Renal cortical epithelial cell (primary cell): ENCODE measurements at regions not wholly inside any gene's neighbourhood (a gene's known extent, or its start where the extent isn't known, plus 50 kb on each side); places are given as distances from the start of the nearest gene placed in this dataset.
"Not testable (repeated sequence)": the region's sequence is repeated elsewhere in the genome, so short reads cannot be mapped to it uniquely, and the experiment has no call there.

Experiments used
- DNase-seq: peaks from one replicate; pipeline ENCODE4 v3.0.0-alpha.2; 2011; ENCODE audit warnings: low read depth

- no peak for DNase-seq
Observed at GRCh38 chr2:106339609-106340008, 128.6 kb downstream of the RGPD3 start.

- DNase-seq = no peak
Observed at GRCh38 chr2:106339132-106339531, 129.1 kb downstream of the RGPD3 start.

DNA sequence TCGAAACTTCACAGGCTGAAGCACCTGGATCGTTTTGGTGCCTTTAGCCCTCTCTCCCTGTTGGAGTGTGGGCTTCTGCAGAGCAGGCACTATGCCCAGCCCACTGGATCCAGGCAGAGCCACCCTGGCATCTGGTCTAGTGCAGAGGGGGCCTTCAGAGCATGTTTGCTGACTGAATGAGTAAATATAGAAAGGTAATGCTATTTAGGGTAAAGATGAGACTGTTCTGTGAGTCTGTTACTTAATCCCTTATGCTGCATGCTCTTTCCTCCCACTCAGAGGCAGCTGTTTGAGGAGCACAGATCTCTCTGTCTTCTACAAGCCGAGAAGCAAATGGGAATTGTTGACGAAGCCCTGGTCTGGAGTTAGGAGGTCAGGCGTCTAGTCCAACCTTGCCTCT is 130.2 kb downstream of the RGPD3 start:
- DNase-seq = no peak

GRCh38 chr2:106336737-106337136 is 131.5 kb downstream of the RGPD3 start:
- no peak for DNase-seq

GRCh38 chr2:106336108-106336507 is 132.1 kb downstream of the RGPD3 start:
- no peak for DNase-seq

DNA sequence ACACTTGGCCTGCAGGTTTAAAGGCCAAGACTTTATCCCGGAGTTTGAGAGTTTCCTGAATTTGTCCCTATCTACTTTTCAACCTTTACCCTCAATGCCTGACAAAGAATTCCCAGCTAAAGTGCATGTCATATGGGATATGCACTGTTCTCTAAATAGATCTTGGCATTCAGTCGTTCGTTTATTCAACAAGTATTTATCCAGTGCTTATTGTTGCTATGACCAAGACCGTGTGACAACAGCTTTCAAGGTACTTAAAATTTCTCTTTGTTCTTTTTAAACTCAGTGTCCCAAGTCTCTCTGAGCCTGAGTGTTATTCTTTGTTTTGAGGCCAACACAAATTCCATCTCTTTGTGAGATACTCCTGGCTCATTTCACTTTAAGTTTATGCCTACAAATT is 133.4 kb downstream of the RGPD3 start:
- no peak for DNase-seq

- not testable (repeated sequence) for DNase-seq
Observed at GRCh38 chr2:106333253-106333873, 134.8 kb downstream of the RGPD3 start.

DNA sequence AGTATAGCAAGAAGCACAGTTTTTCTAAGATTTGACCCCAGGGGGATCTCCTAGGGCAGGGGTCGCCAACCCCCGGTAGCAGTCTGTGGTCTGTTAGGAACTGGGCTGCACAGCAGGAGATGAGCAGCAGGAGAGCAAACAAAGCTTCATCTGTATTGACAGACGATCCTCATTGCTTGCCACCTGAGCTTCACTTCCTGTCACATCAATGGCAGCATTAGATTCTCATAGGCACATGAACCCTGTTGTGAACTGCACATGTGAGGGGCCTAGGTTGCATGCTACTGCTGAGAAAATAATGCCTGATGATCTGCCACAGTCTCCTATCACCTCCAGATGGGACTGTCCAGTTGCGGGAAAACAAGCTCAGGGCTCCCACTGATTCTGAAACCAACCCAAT is 136.2 kb downstream of the RGPD3 start:
- DNase-seq = no peak

DNA sequence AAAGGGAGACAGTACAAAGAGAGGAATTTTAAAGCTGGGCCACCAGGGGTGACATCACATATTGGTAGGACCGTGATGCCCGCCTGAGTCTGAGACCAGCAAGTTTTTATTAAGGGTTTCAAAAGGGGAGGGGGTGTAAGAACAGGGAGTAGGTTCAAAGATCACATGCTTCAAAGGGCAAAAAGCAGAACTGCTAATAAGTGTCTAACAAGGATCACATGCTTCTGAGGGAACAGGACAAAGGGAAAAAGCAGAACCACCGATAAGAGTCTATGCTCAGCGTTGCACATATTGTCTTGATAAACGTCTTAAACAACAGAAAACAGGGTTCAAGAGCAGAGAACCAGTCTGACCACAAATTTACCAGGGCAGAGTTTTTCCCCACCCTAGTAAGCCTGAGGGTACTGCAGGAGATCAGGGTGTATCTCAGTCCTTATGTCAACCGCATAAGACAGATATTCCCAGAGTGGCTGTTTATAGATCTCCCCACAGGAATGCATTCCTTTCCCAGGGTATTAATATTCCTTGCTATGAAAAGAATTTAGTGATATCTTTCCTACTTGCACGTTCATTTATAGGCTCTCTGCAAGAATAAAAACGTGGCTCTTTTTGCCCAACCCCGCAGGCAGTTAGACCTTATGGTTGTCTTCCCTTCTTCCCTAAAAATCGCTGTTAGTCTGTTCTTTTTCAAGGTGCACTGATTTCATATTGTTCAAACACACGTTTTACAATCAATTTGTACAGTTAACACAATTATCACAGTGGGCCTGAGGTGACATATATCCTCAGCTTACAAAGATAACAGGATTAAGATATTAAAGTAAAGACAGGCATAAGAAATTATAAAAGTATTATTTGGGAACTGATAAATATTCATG is 136.5 kb upstream of the UXS1 start:
- DNase-seq = not testable (repeated sequence)

- no peak for DNase-seq
Observed at GRCh38 chr2:106323337-106324013, 129.4 kb upstream of the UXS1 start.

GRCh38 chr2:106322281-106322680 is 128.2 kb upstream of the UXS1 start:
- DNase-seq = no peak

DNA sequence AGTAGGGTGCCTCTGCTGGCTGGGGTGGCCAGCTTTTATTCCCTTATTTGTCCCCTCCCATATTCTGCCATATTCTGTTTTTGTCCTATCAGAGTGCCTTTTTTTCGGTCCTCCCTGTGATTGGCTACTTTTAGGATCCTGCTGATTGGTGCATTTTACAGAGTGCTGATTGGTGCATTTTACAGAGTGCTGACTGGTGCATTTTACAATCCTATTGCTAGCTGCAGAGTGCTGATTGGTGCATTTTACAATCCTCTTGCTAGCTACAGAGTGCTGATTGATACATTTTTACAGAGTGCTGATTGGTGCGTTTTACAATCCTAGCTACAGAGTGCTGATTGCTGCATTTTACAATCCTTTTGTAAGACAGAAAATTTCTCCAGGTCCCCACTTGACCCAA is 126.3 kb upstream of the UXS1 start:
- DNase-seq = not testable (repeated sequence)

GRCh38 chr2:106316915-106317314 is 122.8 kb upstream of the UXS1 start:
- DNase-seq = no peak

DNA sequence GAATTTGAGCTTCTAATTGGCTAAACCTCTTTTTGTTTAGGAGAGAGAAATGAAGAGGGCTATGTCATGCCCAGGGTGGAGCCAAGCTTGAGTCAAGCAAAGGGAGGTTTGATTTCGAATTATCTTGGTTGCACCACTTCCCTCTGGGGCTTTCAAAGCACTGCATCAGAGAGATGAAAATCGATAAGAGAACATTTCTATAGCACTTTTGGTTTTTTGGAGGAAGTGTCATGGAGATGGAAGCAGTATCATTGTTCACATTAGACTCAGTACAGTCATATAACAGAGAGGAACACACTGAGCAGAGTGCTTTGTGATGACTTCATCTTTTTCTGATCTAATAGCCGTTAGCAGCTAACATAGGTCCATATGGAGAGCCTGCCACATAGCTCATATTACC is 120.3 kb upstream of the UXS1 start:
- DNase-seq = no peak

- no peak for DNase-seq
Observed at GRCh38 chr2:106311041-106311370, 116.9 kb upstream of the UXS1 start.

- no peak for DNase-seq
Observed at GRCh38 chr2:106307860-106308259, 113.8 kb upstream of the UXS1 start.

GRCh38 chr2:106306387-106306786 is 112.3 kb upstream of the UXS1 start:
- no peak for DNase-seq

DNA sequence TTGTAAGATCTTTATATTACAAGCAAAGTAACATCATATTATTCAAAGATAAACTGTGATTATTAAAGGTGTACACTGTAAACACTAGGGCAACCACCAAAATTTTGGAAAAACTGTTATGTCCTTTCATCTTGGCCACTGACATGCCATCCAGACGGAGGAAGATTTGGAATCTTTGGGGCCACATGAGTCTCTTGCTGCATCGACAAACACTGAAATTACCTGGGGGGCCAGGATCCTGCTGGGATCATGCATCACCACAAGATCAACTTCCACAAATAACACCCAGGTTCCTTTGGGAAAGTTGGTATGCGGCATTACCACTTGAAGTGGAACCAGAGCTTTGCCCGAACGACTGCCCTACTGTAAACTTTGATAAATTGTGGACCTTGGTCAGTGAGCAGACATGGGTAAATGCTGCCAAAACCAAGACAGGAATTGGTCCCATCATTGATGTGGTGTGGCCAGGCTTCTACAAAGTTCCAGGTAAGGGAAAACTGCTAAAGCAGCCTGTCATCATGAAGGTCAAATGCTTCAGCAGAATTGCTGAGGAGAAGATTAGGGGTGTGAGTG is 110.6 kb upstream of the UXS1 start:
- DNase-seq = no peak

DNA sequence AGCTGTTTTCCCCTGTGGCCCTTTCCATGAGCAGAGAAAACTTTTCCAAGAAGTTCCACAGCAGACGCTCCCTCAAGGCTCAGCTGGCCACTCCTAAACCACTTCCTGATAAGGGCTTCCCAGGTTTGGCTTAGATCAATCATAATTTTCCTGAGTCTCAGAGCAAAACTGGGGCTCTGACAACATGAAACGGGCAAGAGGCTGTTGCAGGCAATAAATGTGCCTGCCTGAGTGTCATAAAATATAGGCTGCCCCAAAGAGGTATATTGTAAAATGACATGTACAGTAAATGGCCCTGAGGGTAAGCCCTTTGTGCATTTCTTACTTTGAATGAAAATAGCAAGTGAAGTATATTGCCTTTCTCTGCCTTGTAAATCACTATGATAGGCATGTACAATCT is 105.6 kb upstream of the UXS1 start:
- DNase-seq = no peak

- no peak for DNase-seq
Observed at GRCh38 chr2:106296182-106296815, 102.2 kb upstream of the UXS1 start.

GRCh38 chr2:106294182-106294581 is 100.1 kb upstream of the UXS1 start:
- DNase-seq = no peak

- no peak for DNase-seq
Observed at GRCh38 chr2:106293271-106293783, 99.2 kb upstream of the UXS1 start.
